ENCODE measurements at regions not wholly inside any gene's neighbourhood (a gene's known extent, or its start where the extent isn't known, plus 50 kb on each side); places are given as distances from the start of the nearest gene placed in this dataset.

DNA sequence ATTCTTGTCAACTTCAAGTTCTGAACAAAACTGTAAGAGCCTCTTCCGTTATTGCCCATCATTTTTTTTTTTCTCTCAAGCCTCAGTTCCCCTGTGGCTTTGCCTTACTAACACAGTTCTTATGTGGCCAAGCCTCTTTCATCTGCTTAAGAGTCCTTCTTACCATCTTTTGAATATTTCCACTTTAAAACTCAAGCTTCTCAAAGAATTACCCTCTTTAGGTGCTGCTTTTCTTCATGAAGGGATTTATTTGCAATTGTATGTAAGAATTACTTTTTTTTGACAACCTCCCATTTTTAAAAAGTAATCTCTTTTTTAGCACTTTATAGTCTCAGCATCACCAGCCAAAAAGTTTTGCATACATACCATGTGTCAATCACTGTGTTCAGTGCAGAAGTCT lies 240.2 kb upstream of the RMST start:
- ATAC-seq (ENCODE audit: low read depth) (no peak), DNase-seq (no peak)
- no peaks in the 10 kb centered on the region for H3K27me3 Mint-ChIP-seq
- H3K9me3 Mint-ChIP-seq, result no peaks in the 10 kb centered on the region
- H3K36me3 Mint-ChIP-seq, result no peaks in the 10 kb centered on the region
- H3K4me1 Mint-ChIP-seq, result no peaks in the 10 kb centered on the region
- POLR2A ChIA-PET, result no interaction called here
- H3K27ac Mint-ChIP-seq, result no peak overlapping the region
- no peak overlapping the region for H3K4me3 Mint-ChIP-seq

GRCh38 chr12:97223419-97223818 lies 239.2 kb upstream of the RMST start:
- POLR2A ChIA-PET, result no interaction called here
- Mint-ChIP-seq H3K27me3 (no peaks in the 10 kb centered on the region), H3K27ac (no peak overlapping the region), H3K9me3 (no peaks in the 10 kb centered on the region), H3K4me1 (no peaks in the 10 kb centered on the region), H3K36me3 (no peaks in the 10 kb centered on the region), H3K4me3 (no peak overlapping the region)
- no peak for ATAC-seq (ENCODE audit: low read depth)
- DNase-seq, result no peak

- no peak overlapping the region for H3K27ac Mint-ChIP-seq
- no peaks in the 10 kb centered on the region for H3K4me1 Mint-ChIP-seq
- H3K27me3 Mint-ChIP-seq, result no peaks in the 10 kb centered on the region
- POLR2A ChIA-PET, result no interaction called here
- H3K36me3 Mint-ChIP-seq, result no peaks in the 10 kb centered on the region
- ATAC-seq (ENCODE audit: low read depth) (no peak), DNase-seq (no peak)
- H3K9me3 Mint-ChIP-seq, result peaks cover 2% of the 10 kb centered on the region
- no peak overlapping the region for H3K4me3 Mint-ChIP-seq
Measured at GRCh38 chr12:97229004-97229403, 233.6 kb upstream of the RMST start.

GRCh38 chr12:97235102-97235501 lies 227.5 kb upstream of the RMST start:
- ATAC-seq (ENCODE audit: low read depth) (no peak), DNase-seq (no peak)
- no peaks in the 10 kb centered on the region for H3K4me1 Mint-ChIP-seq
- H3K4me3 Mint-ChIP-seq, result no peak overlapping the region
- POLR2A ChIA-PET, result no interaction called here
- no peaks in the 10 kb centered on the region for H3K36me3 Mint-ChIP-seq
- H3K27me3 Mint-ChIP-seq, result no peaks in the 10 kb centered on the region
- H3K9me3 Mint-ChIP-seq, result no peaks in the 10 kb centered on the region
- H3K27ac Mint-ChIP-seq, result no peak overlapping the region

DNA sequence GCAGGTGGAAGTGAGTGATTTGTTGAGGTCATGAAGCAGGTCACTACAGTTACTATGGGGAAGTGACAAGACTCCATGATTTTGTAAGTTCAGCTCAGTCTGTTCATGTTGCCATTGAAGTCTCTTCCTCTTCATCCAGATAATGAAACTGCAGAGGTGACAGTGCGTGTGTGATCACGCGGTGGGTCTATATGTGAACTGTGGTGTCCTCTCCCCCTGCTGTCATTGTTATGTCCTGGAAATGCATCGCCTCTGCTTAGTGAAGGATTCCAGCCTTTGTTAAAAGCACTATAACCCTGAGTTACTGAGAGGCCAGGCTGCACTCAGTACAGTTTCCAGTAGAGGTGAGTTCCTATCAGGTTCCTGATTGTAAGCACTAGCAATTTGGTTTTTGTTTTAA lies 216.2 kb upstream of the RMST start:
- no peaks in the 10 kb centered on the region for H3K27me3 Mint-ChIP-seq
- H3K4me3 Mint-ChIP-seq, result no peak overlapping the region
- no peaks in the 10 kb centered on the region for H3K36me3 Mint-ChIP-seq
- no peaks in the 10 kb centered on the region for H3K9me3 Mint-ChIP-seq
- ATAC-seq (ENCODE audit: low read depth) (no peak), DNase-seq (no peak)
- no peak overlapping the region for H3K27ac Mint-ChIP-seq
- POLR2A ChIA-PET, result no interaction called here
- H3K4me1 Mint-ChIP-seq, result no peaks in the 10 kb centered on the region

GRCh38 chr12:97250483-97250882 lies 212.1 kb upstream of the RMST start:
- ATAC-seq (ENCODE audit: low read depth) (no peak), DNase-seq (no peak)
- Mint-ChIP-seq H3K27ac (no peak overlapping the region), H3K4me1 (no peaks in the 10 kb centered on the region), H3K4me3 (no peak overlapping the region), H3K36me3 (no peaks in the 10 kb centered on the region), H3K9me3 (no peaks in the 10 kb centered on the region), H3K27me3 (no peaks in the 10 kb centered on the region)
- POLR2A ChIA-PET, result no interaction called here

GRCh38 chr12:97257726-97258125 lies 204.9 kb upstream of the RMST start:
- H3K27me3 Mint-ChIP-seq, result no peaks in the 10 kb centered on the region
- H3K27ac Mint-ChIP-seq, result no peak overlapping the region
- H3K36me3 Mint-ChIP-seq, result no peaks in the 10 kb centered on the region
- POLR2A ChIA-PET, result no interaction called here
- H3K9me3 Mint-ChIP-seq, result no peaks in the 10 kb centered on the region
- ATAC-seq (ENCODE audit: low read depth) (no peak), DNase-seq (no peak)
- no peaks in the 10 kb centered on the region for H3K4me1 Mint-ChIP-seq
- no peak overlapping the region for H3K4me3 Mint-ChIP-seq

GRCh38 chr12:97259098-97259497 lies 203.5 kb upstream of the RMST start:
- Mint-ChIP-seq H3K4me1 (no peaks in the 10 kb centered on the region), H3K9me3 (no peaks in the 10 kb centered on the region), H3K36me3 (no peaks in the 10 kb centered on the region), H3K27me3 (no peaks in the 10 kb centered on the region), H3K27ac (no peak overlapping the region), H3K4me3 (no peak overlapping the region)
- POLR2A ChIA-PET, result no interaction called here
- DNase-seq (no peak), ATAC-seq (ENCODE audit: low read depth) (no peak)

GRCh38 chr12:97260786-97261185 lies 201.8 kb upstream of the RMST start:
- POLR2A ChIA-PET, result no interaction called here
- Mint-ChIP-seq H3K27me3 (no peaks in the 10 kb centered on the region), H3K4me1 (no peaks in the 10 kb centered on the region), H3K27ac (no peak overlapping the region), H3K9me3 (no peaks in the 10 kb centered on the region), H3K4me3 (no peak overlapping the region), H3K36me3 (no peaks in the 10 kb centered on the region)
- DNase-seq, result no peak
- no peak for ATAC-seq (ENCODE audit: low read depth)

- H3K9me3 Mint-ChIP-seq, result no peaks in the 10 kb centered on the region
- H3K4me1 Mint-ChIP-seq, result no peaks in the 10 kb centered on the region
- H3K36me3 Mint-ChIP-seq, result no peaks in the 10 kb centered on the region
- DNase-seq, result no peak
- no peak overlapping the region for H3K4me3 Mint-ChIP-seq
- H3K27ac Mint-ChIP-seq, result no peak overlapping the region
- no peaks in the 10 kb centered on the region for H3K27me3 Mint-ChIP-seq
- no peak for ATAC-seq (ENCODE audit: low read depth)
- POLR2A ChIA-PET, result no interaction called here
Measured at GRCh38 chr12:97267166-97267565, 195.4 kb upstream of the RMST start.

DNA sequence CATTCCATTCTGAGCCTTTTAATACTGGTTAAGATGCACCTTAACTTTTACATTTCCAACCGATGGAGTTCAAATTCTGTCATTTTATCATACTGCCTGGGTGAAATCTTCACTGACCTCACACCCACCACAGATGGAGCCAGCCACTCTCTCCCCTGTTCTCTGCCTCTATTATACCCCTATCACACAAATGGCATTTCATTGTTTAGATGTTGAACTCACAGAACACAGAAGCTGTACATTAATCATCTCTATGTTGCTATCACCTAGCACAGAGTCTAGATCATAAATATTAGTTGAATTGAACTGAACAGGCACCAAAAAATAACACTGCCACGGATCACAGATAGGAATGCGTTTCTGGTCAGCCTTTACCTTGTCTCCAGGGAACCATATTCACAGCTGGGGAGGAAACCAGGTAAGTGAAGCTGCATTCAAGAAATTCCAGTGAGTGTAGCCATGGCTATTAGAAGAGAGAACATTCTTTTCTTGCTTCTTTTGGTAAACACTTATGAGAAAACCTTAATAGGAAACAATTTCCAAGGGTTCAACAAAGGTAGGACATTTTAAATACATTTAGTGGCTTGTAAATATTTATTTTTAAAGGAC lies 194.9 kb upstream of the RMST start:
- H3K4me3 Mint-ChIP-seq, result no peak overlapping the region
- H3K36me3 Mint-ChIP-seq, result no peaks in the 10 kb centered on the region

DNA sequence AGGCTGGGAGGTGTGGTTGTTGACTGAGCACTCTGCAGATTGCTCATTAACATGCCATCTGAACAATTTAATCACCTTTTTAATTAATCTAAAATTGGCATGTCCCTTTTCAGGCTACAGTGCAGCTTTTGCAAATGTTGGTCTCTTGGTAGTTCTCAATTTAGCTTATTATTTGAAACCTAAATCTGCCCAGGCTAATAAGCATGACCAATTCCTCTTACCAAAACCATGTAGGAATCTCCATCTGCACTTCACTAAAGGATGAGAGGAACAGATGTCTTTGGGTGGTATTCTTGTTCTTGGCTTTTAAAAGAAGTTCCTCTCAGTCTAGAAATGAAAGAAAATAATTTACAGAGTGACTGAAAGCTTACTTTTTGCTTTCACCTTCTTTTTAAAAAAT lies 190.1 kb upstream of the RMST start:
- Mint-ChIP-seq H3K4me3 (no peak overlapping the region), H3K4me1 (no peaks in the 10 kb centered on the region), H3K36me3 (no peaks in the 10 kb centered on the region), H3K9me3 (no peaks in the 10 kb centered on the region), H3K27me3 (peaks cover 7% of the 10 kb centered on the region), H3K27ac (no peak overlapping the region)
- DNase-seq (no peak), ATAC-seq (ENCODE audit: low read depth) (no peak)
- POLR2A ChIA-PET, result no interaction called here

More for the DNA sequence above, 194.9 kb upstream of the RMST start:
- Mint-ChIP-seq H3K27me3 (no peaks in the 10 kb centered on the region), H3K9me3 (no peaks in the 10 kb centered on the region), H3K4me1 (no peaks in the 10 kb centered on the region), H3K27ac (no peak overlapping the region)
- no peak for DNase-seq
- ATAC-seq (ENCODE audit: low read depth), result no peak
- POLR2A ChIA-PET, result no interaction called here

DNA sequence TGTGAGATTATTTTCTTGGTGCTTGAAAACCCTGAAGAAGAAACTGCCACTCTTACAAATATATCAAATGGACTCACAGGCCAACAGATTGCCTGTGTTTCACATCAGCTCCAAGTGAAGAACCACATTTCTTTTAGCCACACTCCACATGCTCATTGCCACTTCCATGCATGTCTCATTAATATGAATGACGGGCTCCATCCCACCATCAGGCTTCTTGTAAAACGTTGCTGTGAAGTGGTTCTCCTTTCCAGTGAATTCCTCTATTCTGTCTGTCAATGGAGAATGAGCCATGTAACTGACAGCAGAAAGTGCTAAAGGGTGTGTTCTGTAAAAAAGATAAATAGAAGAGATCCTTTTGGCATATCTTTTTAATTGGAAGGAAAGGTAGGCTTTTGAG lies 188.2 kb upstream of the RMST start:
- ATAC-seq (ENCODE audit: low read depth), result no peak
- POLR2A ChIA-PET, result no interaction called here
- no peaks in the 10 kb centered on the region for H3K36me3 Mint-ChIP-seq
- no peaks in the 10 kb centered on the region for H3K9me3 Mint-ChIP-seq
- no peaks in the 10 kb centered on the region for H3K4me1 Mint-ChIP-seq
- no peak overlapping the region for H3K4me3 Mint-ChIP-seq
- peaks cover 7% of the 10 kb centered on the region for H3K27me3 Mint-ChIP-seq
- H3K27ac Mint-ChIP-seq, result no peak overlapping the region
- DNase-seq, result no peak

DNA sequence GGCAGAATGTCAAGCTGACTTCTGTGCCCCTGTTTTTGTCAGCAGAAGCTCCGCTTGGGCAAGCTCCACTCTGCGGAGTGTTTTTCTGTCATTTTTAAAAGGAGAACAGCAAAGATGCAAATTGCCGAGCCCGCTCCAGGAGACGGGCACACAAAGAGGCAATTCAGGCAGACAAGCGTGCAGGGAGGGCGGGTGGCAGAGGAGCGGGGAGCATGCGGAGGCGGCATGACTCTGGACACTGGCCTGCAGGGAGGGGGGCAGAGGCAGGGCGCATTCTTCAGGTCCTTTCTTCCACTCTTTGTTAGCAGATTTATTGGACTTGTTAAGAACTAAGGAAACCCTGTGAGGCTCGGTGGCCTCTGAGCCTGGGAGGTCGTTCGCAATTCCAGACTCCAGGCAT lies 187.3 kb upstream of the RMST start:
- Mint-ChIP-seq H3K27ac (no peak overlapping the region), H3K4me3 (no peak overlapping the region), H3K4me1 (no peaks in the 10 kb centered on the region), H3K36me3 (no peaks in the 10 kb centered on the region), H3K27me3 (peaks cover 7% of the 10 kb centered on the region), H3K9me3 (no peaks in the 10 kb centered on the region)
- POLR2A ChIA-PET, result no interaction called here
- DNase-seq (no peak), ATAC-seq (ENCODE audit: low read depth) (no peak)
